PC-3 (cell line): ENCODE measurements at regions not wholly inside any gene's neighbourhood (a gene's known extent, or its start where the extent isn't known, plus 50 kb on each side); places are given as distances from the start of the nearest gene placed in this dataset.

Experiments used
- CTCF ChIP-seq: fragments of 300-600 bp; sonication (generic); conservative IDR thresholded peaks from 2 replicates; pipeline ENCODE4 v1.5.1; 2017; ENCODE audit warnings: antibody characterized with exemption, low read depth, mild to moderate bottlenecking, low read length
- EZH2 ChIP-seq: fragments of 300-600 bp; sonication (generic); IDR thresholded peaks from one replicate; pipeline ENCODE4 v1.6.1; 2017; ENCODE audit warnings: antibody characterized with exemption, mild to moderate bottlenecking, low read length; ENCODE audit not compliant: unreplicated experiment

- TF ChIP-seq EZH2 (no peak), CTCF (no peak)
Measured at GRCh38 chr10:61825001-61825400, 76.5 kb upstream of the ARID5B start.
